Endodermal cell (in vitro differentiated cells): ENCODE measurements at regions not wholly inside any gene's neighbourhood (a gene's known extent, or its start where the extent isn't known, plus 50 kb on each side); places are given as distances from the start of the nearest gene placed in this dataset.
"Not testable (repeated sequence)": the region's sequence is repeated elsewhere in the genome, so short reads cannot be mapped to it uniquely, and the experiment has no call there.

Experiments
- DNase-seq: peaks from one replicate; pipeline ENCODE4 v3.0.0-alpha.2; 2017
- H3K27ac ChIP-seq: 2 replicates; pipeline ENCODE4 v1.5.1; 2013; ENCODE audit warnings: mild to moderate bottlenecking, low read depth, low read length, moderate library complexity
- H3K27me3 ChIP-seq: 2 replicates; pipeline ENCODE4 v1.6.1; 2013; ENCODE audit warnings: mild to moderate bottlenecking, low read length, moderate library complexity; ENCODE audit not compliant: insufficient read depth, control insufficient read depth, poor library complexity, severe bottlenecking
- H3K36me3 ChIP-seq: 2 replicates; pipeline ENCODE4 v1.7.0; 2013; ENCODE audit warnings: mild to moderate bottlenecking, low read length, moderate library complexity; ENCODE audit not compliant: control insufficient read depth, insufficient read depth
- H3K4me1 ChIP-seq: one replicate; pipeline ENCODE4 v1.7.0; 2013; ENCODE audit warnings: low read length; ENCODE audit not compliant: control insufficient read depth, insufficient read depth
- H3K4me3 ChIP-seq: 2 replicates; pipeline ENCODE4 v1.5.1; 2013; ENCODE audit warnings: mild to moderate bottlenecking, low read length, moderate library complexity
- H3K9ac ChIP-seq: 2 replicates; pipeline ENCODE4 v1.6.1; 2013; ENCODE audit warnings: mild to moderate bottlenecking, low read length, moderate library complexity; ENCODE audit not compliant: poor library complexity, severe bottlenecking; ENCODE audit errors: extremely low read depth
- H3K9me3 ChIP-seq: 2 replicates; pipeline ENCODE4 v1.6.1; 2013; ENCODE audit warnings: mild to moderate bottlenecking, low read length, moderate library complexity; ENCODE audit not compliant: control insufficient read depth
- H3K27ac Mint-ChIP-seq: 2 replicates; pipeline ENCODE4 v1.8.0; 2020; ENCODE audit warnings: mixed read lengths
- H3K27me3 Mint-ChIP-seq: 2 replicates; pipeline ENCODE4 v1.8.0; 2021; ENCODE audit warnings: mild to moderate bottlenecking, mixed read lengths; ENCODE audit not compliant: insufficient read depth
- H3K36me3 Mint-ChIP-seq: 2 replicates; pipeline ENCODE4 v1.8.0; 2020; ENCODE audit warnings: low read depth, mixed read lengths
- H3K4me1 Mint-ChIP-seq: 2 replicates; pipeline ENCODE4 v1.8.0; 2020; ENCODE audit warnings: mixed read lengths
- H3K4me3 Mint-ChIP-seq: 2 replicates; pipeline ENCODE4 v1.8.0; 2020; ENCODE audit warnings: mild to moderate bottlenecking, moderate library complexity, mixed read lengths
- H3K9me3 Mint-ChIP-seq: 2 replicates; pipeline ENCODE4 v1.8.0; 2020; ENCODE audit warnings: mild to moderate bottlenecking, mixed read lengths
- WGBS, 2 experiments: methylation state at CpG; one replicate each; pipeline versions ENCODE4 v1.1.5 to v1.1.7; 2013; ENCODE audit warnings: missing lambda C conversion rate in 2 of 2, mixed read lengths in 1 of 2; ENCODE audit not compliant: insufficient coverage in 1 of 2, insufficient read length in 1 of 2; 5-methylcytosine and 5-hydroxymethylcytosine counted together
- TF ChIP-seq, protein P1 (sequence below): fragments of 200-600 bp; sonication (generic); conservative IDR thresholded peaks from 2 replicates; pipeline ENCODE4 v1.5.0; 2021; ENCODE audit warnings: antibody characterized with exemption, mild to moderate bottlenecking

DNA sequence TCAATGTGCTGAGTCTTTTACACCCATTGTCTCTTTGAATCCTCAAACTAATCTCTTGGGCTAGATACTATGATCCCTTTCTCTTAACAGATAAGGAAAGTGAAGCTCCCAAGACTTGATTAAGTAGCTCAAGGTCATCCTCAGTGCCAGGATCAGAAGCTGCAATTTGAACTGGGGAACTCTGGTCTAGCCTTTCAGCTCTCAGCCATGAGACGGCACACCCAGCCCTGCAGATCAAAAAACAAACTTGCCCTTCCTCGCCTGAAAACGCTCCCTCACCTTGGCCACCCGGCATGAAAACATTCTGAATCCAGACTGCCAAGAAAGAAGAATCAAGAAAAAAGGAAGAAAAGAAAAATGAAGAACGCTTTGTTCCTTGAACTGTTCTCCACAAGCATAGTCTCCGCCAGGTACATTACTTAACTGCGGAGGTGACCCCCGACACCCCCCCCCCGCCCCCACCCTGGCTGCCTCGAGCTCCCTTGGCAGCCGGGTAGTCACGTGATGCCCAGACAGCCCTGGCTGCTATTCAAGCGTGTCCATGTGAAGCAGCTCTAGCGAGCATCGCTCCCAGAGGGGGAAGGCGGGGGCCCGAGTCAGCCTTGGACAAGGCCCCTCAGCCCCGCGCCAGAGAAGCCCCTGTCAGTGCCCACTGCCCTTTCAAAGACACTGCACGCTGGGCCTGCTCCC is 451.2 kb downstream of the MIAT start:
- peak overlapping the region; percentile 43 for H3K9ac ChIP-seq
- peaks cover 34% of the 10 kb centered on the region for H3K4me1 Mint-ChIP-seq
- 86 to 87% methylated on average over 10 to 20 of the region's 20 CpGs for WGBS, 2 experiments

DNA sequence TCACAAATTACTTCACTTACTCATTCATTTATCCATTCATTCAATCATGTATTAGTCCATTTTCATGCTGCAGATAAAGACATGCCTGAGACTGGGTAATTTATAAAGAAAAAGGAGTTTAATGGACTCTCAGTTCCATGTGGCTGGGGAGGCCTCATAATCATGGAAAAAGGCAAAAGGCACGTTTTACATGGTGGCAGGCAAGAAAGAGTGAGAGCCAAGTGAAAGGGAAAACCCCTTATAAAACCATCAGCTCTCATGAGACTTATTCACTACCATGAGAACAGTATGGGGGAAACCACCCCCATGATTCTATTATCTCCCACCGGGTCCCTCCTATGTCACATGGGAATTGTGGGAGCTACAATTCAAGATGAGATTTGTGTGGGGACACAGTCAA is 452.0 kb downstream of the MIAT start:
- not testable (repeated sequence) for H3K27ac Mint-ChIP-seq, H3K9me3 Mint-ChIP-seq, H3K27ac ChIP-seq, H3K4me3 Mint-ChIP-seq, H3K36me3 Mint-ChIP-seq, DNase-seq, H3K9ac ChIP-seq, H3K9me3 ChIP-seq, H3K4me3 ChIP-seq, H3K36me3 ChIP-seq
- Histone ChIP-seq H3K27me3 (peaks cover 31% of the 10 kb centered on the region), H3K4me1 (peaks cover 15% of the 10 kb centered on the region)
- peaks cover 50% of the 10 kb centered on the region for H3K27me3 Mint-ChIP-seq
- WGBS, 2 experiments, result 86 to 100% methylated on average over 1 to 2 of the region's 2 CpGs
- H3K4me1 Mint-ChIP-seq, result peaks cover 34% of the 10 kb centered on the region

More for the DNA sequence above, 451.2 kb downstream of the MIAT start:
- H3K9me3 Mint-ChIP-seq, result no peaks in the 10 kb centered on the region
- no peaks in the 10 kb centered on the region for H3K36me3 ChIP-seq
- peaks cover 56% of the 10 kb centered on the region for H3K27me3 Mint-ChIP-seq
- peaks cover 15% of the 10 kb centered on the region for H3K4me1 ChIP-seq
- peaks cover 40% of the 10 kb centered on the region for H3K27me3 ChIP-seq
- peak overlapping the region; percentile 46 for H3K27ac ChIP-seq
- no peak for DNase-seq
- no peaks in the 10 kb centered on the region for H3K9me3 ChIP-seq
- H3K4me3 ChIP-seq, result no peak overlapping the region
- H3K36me3 Mint-ChIP-seq, result no peaks in the 10 kb centered on the region
- peak overlapping the region; percentile 50 for H3K27ac Mint-ChIP-seq
- TF ChIP-seq, protein P1, sequence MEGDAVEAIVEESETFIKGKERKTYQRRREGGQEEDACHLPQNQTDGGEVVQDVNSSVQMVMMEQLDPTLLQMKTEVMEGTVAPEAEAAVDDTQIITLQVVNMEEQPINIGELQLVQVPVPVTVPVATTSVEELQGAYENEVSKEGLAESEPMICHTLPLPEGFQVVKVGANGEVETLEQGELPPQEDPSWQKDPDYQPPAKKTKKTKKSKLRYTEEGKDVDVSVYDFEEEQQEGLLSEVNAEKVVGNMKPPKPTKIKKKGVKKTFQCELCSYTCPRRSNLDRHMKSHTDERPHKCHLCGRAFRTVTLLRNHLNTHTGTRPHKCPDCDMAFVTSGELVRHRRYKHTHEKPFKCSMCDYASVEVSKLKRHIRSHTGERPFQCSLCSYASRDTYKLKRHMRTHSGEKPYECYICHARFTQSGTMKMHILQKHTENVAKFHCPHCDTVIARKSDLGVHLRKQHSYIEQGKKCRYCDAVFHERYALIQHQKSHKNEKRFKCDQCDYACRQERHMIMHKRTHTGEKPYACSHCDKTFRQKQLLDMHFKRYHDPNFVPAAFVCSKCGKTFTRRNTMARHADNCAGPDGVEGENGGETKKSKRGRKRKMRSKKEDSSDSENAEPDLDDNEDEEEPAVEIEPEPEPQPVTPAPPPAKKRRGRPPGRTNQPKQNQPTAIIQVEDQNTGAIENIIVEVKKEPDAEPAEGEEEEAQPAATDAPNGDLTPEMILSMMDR, result no peak
- H3K4me3 Mint-ChIP-seq, result no peak overlapping the region

DNA sequence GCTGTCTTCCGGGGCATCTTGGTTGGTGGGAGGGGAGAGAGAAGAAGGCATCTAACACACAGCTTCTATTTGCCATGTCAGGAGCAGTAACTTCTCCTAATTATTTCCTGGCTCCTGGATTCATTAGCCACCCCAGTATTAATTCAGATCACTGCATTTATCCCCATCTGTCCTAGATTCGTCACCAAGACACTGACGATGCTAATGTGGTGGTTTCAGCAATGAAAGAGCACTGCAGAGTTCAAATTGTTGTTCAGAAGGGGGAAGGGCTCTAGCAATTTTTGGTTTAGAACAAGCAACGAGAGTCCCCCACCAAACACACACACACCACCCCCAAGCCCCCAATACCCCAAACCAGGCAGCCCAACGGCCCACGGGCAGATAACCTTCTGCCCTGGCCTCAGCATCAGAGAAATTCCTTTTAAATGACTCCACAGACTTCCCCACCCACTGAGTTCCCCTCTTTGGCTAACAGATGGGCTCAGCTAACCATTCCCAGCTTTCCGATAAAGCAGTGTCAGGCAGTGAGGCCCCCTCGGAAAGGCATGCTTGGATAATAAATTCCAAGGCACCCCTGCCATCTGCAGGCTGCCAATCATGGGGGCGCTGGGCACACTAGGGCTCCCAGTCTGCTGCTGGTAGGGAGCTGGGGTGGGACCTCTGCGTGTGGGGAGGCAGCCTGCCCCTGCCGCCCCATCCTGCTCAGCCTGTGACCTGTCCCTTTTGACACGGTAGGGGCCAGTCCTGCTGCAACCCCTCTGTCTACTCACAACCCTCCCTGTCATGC is 453.5 kb downstream of the MIAT start:
- H3K36me3 Mint-ChIP-seq, result no peaks in the 10 kb centered on the region
- peaks cover 15% of the 10 kb centered on the region for H3K4me1 ChIP-seq
- H3K4me1 Mint-ChIP-seq, result peaks cover 34% of the 10 kb centered on the region
- H3K27ac ChIP-seq, result peak overlapping the region; percentile 84
- no peak overlapping the region for H3K4me3 Mint-ChIP-seq
- H3K9me3 ChIP-seq, result no peaks in the 10 kb centered on the region
- no peak overlapping the region for H3K4me3 ChIP-seq
- TF ChIP-seq, protein P1, result no peak
- no peaks in the 10 kb centered on the region for H3K9me3 Mint-ChIP-seq
- peak overlapping the region; percentile 60 for H3K27ac Mint-ChIP-seq
- H3K36me3 ChIP-seq, result no peaks in the 10 kb centered on the region
- H3K27me3 Mint-ChIP-seq, result peaks cover 37% of the 10 kb centered on the region
- no peak overlapping the region for H3K9ac ChIP-seq
- 31 to 40% methylated on average over 3 to 11 of the region's 12 CpGs for WGBS, 2 experiments
- H3K27me3 ChIP-seq, result peaks cover 17% of the 10 kb centered on the region
- DNase-seq, result peak; percentile 78
